Natural killer cell treated with Interleukin-12 subunit alpha and Interleukin-12 subunit beta and Interleukin-15 and Interleukin-18, amount 100 ng/mL, for 72 hours (primary cell): ENCODE measurements at regions not wholly inside any gene's neighbourhood (a gene's known extent, or its start where the extent isn't known, plus 50 kb on each side); places are given as distances from the start of the nearest gene placed in this dataset.

Experiments
- ATAC-seq, 2 donors: fragments of 150-1000 bp; cut with Tn5 transposase in 1 of 2; sonication (Bioruptor Pico), chemical (Tn5 transposase) in 1 of 2; 2 replicates each; pipeline ENCODE4 v1.10.0; 2021
- DNase-seq: peaks from one replicate; pipeline ENCODE4 v3.0.0; 2022; ENCODE audit warnings: low spot score
- H3K27ac Mint-ChIP-seq, 2 donors: 1 replicate in 1 of 2; 2 replicates in 1 of 2; pipeline ENCODE4 v1.8.0; 2022; ENCODE audit warnings: mixed read lengths in 2 of 2, mild to moderate bottlenecking in 1 of 2, moderate library complexity in 1 of 2
- H3K27me3 Mint-ChIP-seq, 2 donors: 1 replicate in 1 of 2; 2 replicates in 1 of 2; pipeline ENCODE4 v1.8.0; 2022; ENCODE audit warnings: mixed read lengths in 2 of 2
- H3K36me3 Mint-ChIP-seq: one replicate; pipeline ENCODE4 v1.8.0; 2022; ENCODE audit warnings: mixed read lengths
- H3K4me1 Mint-ChIP-seq, 2 donors: 1 replicate in 1 of 2; 2 replicates in 1 of 2; pipeline ENCODE4 v1.8.0; 2022; ENCODE audit warnings: low read depth in 2 of 2, mixed read lengths in 2 of 2, mild to moderate bottlenecking in 1 of 2
- H3K4me3 Mint-ChIP-seq: one replicate; pipeline ENCODE4 v1.8.0; 2022; ENCODE audit warnings: mixed read lengths
- H3K9me3 Mint-ChIP-seq: 2 replicates; pipeline ENCODE4 v1.8.0; 2022; ENCODE audit warnings: mixed read lengths

GRCh38 chr13:75165543-75166230 lies 316.3 kb downstream of the TBC1D4 start:
- no peak overlapping the region for H3K4me3 Mint-ChIP-seq
- H3K36me3 Mint-ChIP-seq = no peaks in the 10 kb centered on the region
- DNase-seq (no peak), ATAC-seq (no peak)
- H3K9me3 Mint-ChIP-seq = no peaks in the 10 kb centered on the region
- H3K4me1 Mint-ChIP-seq = no peaks in the 10 kb centered on the region
- no peak overlapping the region for H3K27ac Mint-ChIP-seq
- H3K27me3 Mint-ChIP-seq = peaks cover 2 to 17% of the 10 kb centered on the region in 2 donors

GRCh38 chr13:75161804-75162203 lies 320.2 kb downstream of the TBC1D4 start:
- peaks cover 5 to 34% of the 10 kb centered on the region in 2 donors for H3K27me3 Mint-ChIP-seq
- H3K9me3 Mint-ChIP-seq = peaks cover 5% of the 10 kb centered on the region
- no peaks in the 10 kb centered on the region for H3K36me3 Mint-ChIP-seq
- H3K4me1 Mint-ChIP-seq = no peaks in the 10 kb centered on the region
- no peak overlapping the region for H3K4me3 Mint-ChIP-seq
- DNase-seq (no peak), ATAC-seq (no peak)
- H3K27ac Mint-ChIP-seq = no peak overlapping the region

GRCh38 chr13:75160984-75161383 lies 321.0 kb downstream of the TBC1D4 start:
- peaks cover 5% of the 10 kb centered on the region for H3K9me3 Mint-ChIP-seq
- ATAC-seq (no peak), DNase-seq (no peak)
- H3K4me1 Mint-ChIP-seq = no peaks in the 10 kb centered on the region
- peaks cover 5 to 41% of the 10 kb centered on the region in 2 donors for H3K27me3 Mint-ChIP-seq
- H3K36me3 Mint-ChIP-seq = peaks cover 4% of the 10 kb centered on the region
- no peak overlapping the region for H3K27ac Mint-ChIP-seq
- H3K4me3 Mint-ChIP-seq = no peak overlapping the region

GRCh38 chr13:75154331-75154730 lies 327.6 kb downstream of the TBC1D4 start:
- Mint-ChIP-seq H3K9me3 (peaks cover 13% of the 10 kb centered on the region), H3K36me3 (peaks cover 10% of the 10 kb centered on the region), H3K4me3 (no peak overlapping the region), H3K27me3 (peaks cover 10 to 34% of the 10 kb centered on the region in 2 donors), H3K27ac (no peak overlapping the region), H3K4me1 (peaks cover 3 to 7% of the 10 kb centered on the region in 2 donors)
- no peak for DNase-seq
- ATAC-seq = no peak

GRCh38 chr13:75153834-75154233 lies 328.1 kb downstream of the TBC1D4 start:
- peak; percentile 41 to 59 for ATAC-seq
- Mint-ChIP-seq H3K27me3 (peaks cover 11 to 34% of the 10 kb centered on the region in 2 donors), H3K4me3 (no peak overlapping the region), H3K4me1 (peaks cover 3 to 7% of the 10 kb centered on the region in 2 donors), H3K36me3 (peaks cover 10% of the 10 kb centered on the region), H3K27ac (no peak overlapping the region), H3K9me3 (peaks cover 10% of the 10 kb centered on the region)
- DNase-seq = no peak

GRCh38 chr13:75153386-75153785 lies 328.6 kb downstream of the TBC1D4 start:
- Mint-ChIP-seq H3K27ac (no peak overlapping the region), H3K4me1 (peaks cover 3 to 7% of the 10 kb centered on the region in 2 donors), H3K9me3 (peaks cover 10% of the 10 kb centered on the region), H3K36me3 (peaks cover 10% of the 10 kb centered on the region), H3K27me3 (peaks cover 11 to 32% of the 10 kb centered on the region in 2 donors), H3K4me3 (no peak overlapping the region)
- ATAC-seq (no peak), DNase-seq (no peak)

GRCh38 chr13:75151081-75151643 lies 330.8 kb downstream of the TBC1D4 start:
- H3K4me3 Mint-ChIP-seq = no peak overlapping the region
- peaks cover 9 to 16% of the 10 kb centered on the region in 2 donors for H3K27me3 Mint-ChIP-seq
- peaks cover 7% of the 10 kb centered on the region for H3K36me3 Mint-ChIP-seq
- DNase-seq (no peak), ATAC-seq (no peak)
- peaks cover 8% of the 10 kb centered on the region for H3K9me3 Mint-ChIP-seq
- no peak overlapping the region for H3K27ac Mint-ChIP-seq
- peaks cover 3 to 7% of the 10 kb centered on the region in 2 donors for H3K4me1 Mint-ChIP-seq

GRCh38 chr13:75149776-75150175 lies 332.2 kb downstream of the TBC1D4 start:
- peaks cover 9 to 26% of the 10 kb centered on the region in 2 donors for H3K27me3 Mint-ChIP-seq
- H3K4me1 Mint-ChIP-seq = peaks cover 3 to 7% of the 10 kb centered on the region in 2 donors
- H3K36me3 Mint-ChIP-seq = peaks cover 7% of the 10 kb centered on the region
- ATAC-seq = no peak
- peaks cover 13% of the 10 kb centered on the region for H3K9me3 Mint-ChIP-seq
- no peak overlapping the region for H3K27ac Mint-ChIP-seq
- DNase-seq = no peak
- H3K4me3 Mint-ChIP-seq = no peak overlapping the region

- Mint-ChIP-seq H3K36me3 (peaks cover 7% of the 10 kb centered on the region), H3K27ac (no peak overlapping the region), H3K4me1 (no peaks in the 10 kb centered on the region), H3K27me3 (peaks cover 7 to 26% of the 10 kb centered on the region in 2 donors), H3K9me3 (peaks cover 11% of the 10 kb centered on the region), H3K4me3 (no peak overlapping the region)
- DNase-seq = no peak
- ATAC-seq = no peak
Measured at GRCh38 chr13:75147946-75148345, 334.0 kb downstream of the TBC1D4 start.

- ATAC-seq (no peak), DNase-seq (no peak)
- Mint-ChIP-seq H3K27me3 (peaks cover 4 to 33% of the 10 kb centered on the region in 2 donors), H3K4me1 (no peaks in the 10 kb centered on the region), H3K4me3 (no peak overlapping the region), H3K36me3 (no peaks in the 10 kb centered on the region), H3K9me3 (peaks cover 7% of the 10 kb centered on the region), H3K27ac (no peak overlapping the region)
Measured at GRCh38 chr13:75146436-75146835, 335.5 kb downstream of the TBC1D4 start.

GRCh38 chr13:75145927-75146326 lies 336.0 kb downstream of the TBC1D4 start:
- Mint-ChIP-seq H3K36me3 (no peaks in the 10 kb centered on the region), H3K27ac (no peak overlapping the region), H3K9me3 (peaks cover 8% of the 10 kb centered on the region), H3K4me3 (no peak overlapping the region), H3K27me3 (peaks cover 4 to 36% of the 10 kb centered on the region in 2 donors), H3K4me1 (no peaks in the 10 kb centered on the region)
- DNase-seq (no peak), ATAC-seq (no peak)

- DNase-seq = no peak
- H3K9me3 Mint-ChIP-seq = peaks cover 7% of the 10 kb centered on the region
Measured at GRCh38 chr13:75139291-75139690, 342.7 kb downstream of the TBC1D4 start.

GRCh38 chr13:75137911-75138571 lies 343.9 kb downstream of the TBC1D4 start:
- Mint-ChIP-seq H3K27me3 (peaks cover 0 to 10% of the 10 kb centered on the region in 2 donors), H3K9me3 (peaks cover 12% of the 10 kb centered on the region), H3K36me3 (no peaks in the 10 kb centered on the region), H3K27ac (no peak overlapping the region), H3K4me3 (no peak overlapping the region), H3K4me1 (no peaks in the 10 kb centered on the region)
- DNase-seq (no peak), ATAC-seq (no peak)

More at GRCh38 chr13:75139291-75139690, 342.7 kb downstream of the TBC1D4 start:
- no peak overlapping the region for H3K27ac Mint-ChIP-seq
- no peaks in the 10 kb centered on the region for H3K36me3 Mint-ChIP-seq
- peaks cover 0 to 10% of the 10 kb centered on the region in 2 donors for H3K27me3 Mint-ChIP-seq
- H3K4me3 Mint-ChIP-seq = no peak overlapping the region
- no peaks in the 10 kb centered on the region for H3K4me1 Mint-ChIP-seq
- no peak for ATAC-seq

- Mint-ChIP-seq H3K27me3 (peaks cover 0 to 3% of the 10 kb centered on the region in 2 donors), H3K4me3 (no peak overlapping the region), H3K36me3 (no peaks in the 10 kb centered on the region), H3K9me3 (peaks cover 10% of the 10 kb centered on the region), H3K27ac (no peak overlapping the region), H3K4me1 (no peaks in the 10 kb centered on the region)
- DNase-seq (no peak), ATAC-seq (no peak)
Measured at GRCh38 chr13:75136151-75136550, 345.8 kb downstream of the TBC1D4 start.
